ENCODE measurements at regions not wholly inside any gene's neighbourhood (a gene's known extent, or its start where the extent isn't known, plus 50 kb on each side); places are given as distances from the start of the nearest gene placed in this dataset.

DNA sequence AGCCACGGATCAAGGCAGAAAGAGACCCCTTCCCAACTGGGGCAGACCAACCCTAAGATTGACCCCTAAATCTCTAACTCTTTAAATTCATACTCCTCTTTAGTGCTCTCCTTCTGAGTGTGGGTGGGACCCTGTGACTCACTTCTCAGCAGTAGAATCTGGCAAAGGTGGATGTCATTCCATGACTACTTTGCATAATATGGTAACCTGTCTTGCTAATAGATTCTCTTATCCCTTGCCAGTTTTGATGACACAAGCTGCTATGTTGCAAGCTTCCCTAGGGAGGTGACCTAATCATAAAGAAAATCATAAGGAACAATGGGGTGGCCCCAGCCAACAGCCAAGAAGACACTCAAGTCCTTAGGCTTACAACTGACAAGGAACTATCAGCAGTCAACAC is 155.4 kb upstream of the VWC2 start:
- Mint-ChIP-seq H3K4me3 (no peak overlapping the region), H3K36me3 (ENCODE audit: low read depth) (no peaks in the 10 kb centered on the region), H3K27ac (no peak overlapping the region), H3K4me1 (peaks cover 3% of the 10 kb centered on the region), H3K9me3 (no peaks in the 10 kb centered on the region), H3K27me3 (ENCODE audit: insufficient read depth) (no peaks in the 10 kb centered on the region)
- no peaks in the 10 kb centered on the region for H3K36me3 ChIP-seq (ENCODE audit: control insufficient read depth, insufficient read depth, low read length)
- no peak overlapping the region for H3K9ac ChIP-seq (ENCODE audit: extremely low read depth, low read length, poor library complexity, severe bottlenecking)
- H3K9me3 ChIP-seq (ENCODE audit: control insufficient read depth, low read length), result no peaks in the 10 kb centered on the region
- no peak overlapping the region for H3K27ac ChIP-seq (ENCODE audit: low read depth, low read length)
- H3K4me1 ChIP-seq (ENCODE audit: control insufficient read depth, insufficient read depth, low read length), result no peaks in the 10 kb centered on the region
- no peak for DNase-seq
- H3K27me3 ChIP-seq (ENCODE audit: control insufficient read depth, insufficient read depth, low read length, poor library complexity, severe bottlenecking), result no peaks in the 10 kb centered on the region
- TF ChIP-seq, protein P1, sequence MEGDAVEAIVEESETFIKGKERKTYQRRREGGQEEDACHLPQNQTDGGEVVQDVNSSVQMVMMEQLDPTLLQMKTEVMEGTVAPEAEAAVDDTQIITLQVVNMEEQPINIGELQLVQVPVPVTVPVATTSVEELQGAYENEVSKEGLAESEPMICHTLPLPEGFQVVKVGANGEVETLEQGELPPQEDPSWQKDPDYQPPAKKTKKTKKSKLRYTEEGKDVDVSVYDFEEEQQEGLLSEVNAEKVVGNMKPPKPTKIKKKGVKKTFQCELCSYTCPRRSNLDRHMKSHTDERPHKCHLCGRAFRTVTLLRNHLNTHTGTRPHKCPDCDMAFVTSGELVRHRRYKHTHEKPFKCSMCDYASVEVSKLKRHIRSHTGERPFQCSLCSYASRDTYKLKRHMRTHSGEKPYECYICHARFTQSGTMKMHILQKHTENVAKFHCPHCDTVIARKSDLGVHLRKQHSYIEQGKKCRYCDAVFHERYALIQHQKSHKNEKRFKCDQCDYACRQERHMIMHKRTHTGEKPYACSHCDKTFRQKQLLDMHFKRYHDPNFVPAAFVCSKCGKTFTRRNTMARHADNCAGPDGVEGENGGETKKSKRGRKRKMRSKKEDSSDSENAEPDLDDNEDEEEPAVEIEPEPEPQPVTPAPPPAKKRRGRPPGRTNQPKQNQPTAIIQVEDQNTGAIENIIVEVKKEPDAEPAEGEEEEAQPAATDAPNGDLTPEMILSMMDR (conservative IDR thresholded peaks at IDR 0.05), result no peak
- 92% methylated on average over 1 of the region's 1 CpG; no CpG with 5 or more reads in 1 of the 2 experiments for WGBS, 2 experiments (ENCODE audit: insufficient coverage in 1 of 2, insufficient read length in 1 of 2)
- no peak overlapping the region for H3K4me3 ChIP-seq (ENCODE audit: low read length)

DNA sequence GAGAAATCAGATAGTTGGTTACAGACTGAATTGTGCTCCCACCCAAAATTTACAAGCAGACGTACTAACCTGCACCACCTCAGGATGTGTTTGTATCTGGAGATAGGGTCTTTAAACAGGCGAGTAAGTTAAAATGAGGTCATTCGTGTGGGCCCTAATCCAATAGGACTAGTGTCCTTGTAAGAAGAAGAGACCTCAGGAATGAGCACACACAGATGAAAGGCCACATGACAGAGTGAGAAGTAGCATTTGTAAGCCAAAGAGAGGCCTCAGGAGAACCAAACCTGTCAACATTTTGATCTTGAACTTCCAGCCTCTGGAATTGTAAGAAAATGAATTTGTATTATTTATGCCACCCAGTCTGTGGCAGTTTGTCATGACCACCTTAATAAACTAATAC is 149.5 kb upstream of the VWC2 start:
- TF ChIP-seq, protein P1 (conservative IDR thresholded peaks at IDR 0.05), result no peak
- Histone ChIP-seq H3K36me3 (ENCODE audit: control insufficient read depth, insufficient read depth, low read length) (no peaks in the 10 kb centered on the region), H3K27ac (ENCODE audit: low read depth, low read length) (no peak overlapping the region), H3K4me3 (ENCODE audit: low read length) (no peak overlapping the region), H3K27me3 (ENCODE audit: control insufficient read depth, insufficient read depth, low read length, poor library complexity, severe bottlenecking) (no peaks in the 10 kb centered on the region), H3K4me1 (ENCODE audit: control insufficient read depth, insufficient read depth, low read length) (no peaks in the 10 kb centered on the region), H3K9ac (ENCODE audit: extremely low read depth, low read length, poor library complexity, severe bottlenecking) (no peak overlapping the region), H3K9me3 (ENCODE audit: control insufficient read depth, low read length) (no peaks in the 10 kb centered on the region)
- no peaks in the 10 kb centered on the region for H3K9me3 Mint-ChIP-seq
- no peaks in the 10 kb centered on the region for H3K4me1 Mint-ChIP-seq
- H3K27me3 Mint-ChIP-seq (ENCODE audit: insufficient read depth), result no peaks in the 10 kb centered on the region
- H3K36me3 Mint-ChIP-seq (ENCODE audit: low read depth), result no peaks in the 10 kb centered on the region
- H3K27ac Mint-ChIP-seq, result no peak overlapping the region
- WGBS, 2 experiments (ENCODE audit: insufficient coverage in 1 of 2, insufficient read length in 1 of 2), result 81 to 90% methylated on average over 3 of the region's 3 CpGs
- no peak for DNase-seq
- no peak overlapping the region for H3K4me3 Mint-ChIP-seq

DNA sequence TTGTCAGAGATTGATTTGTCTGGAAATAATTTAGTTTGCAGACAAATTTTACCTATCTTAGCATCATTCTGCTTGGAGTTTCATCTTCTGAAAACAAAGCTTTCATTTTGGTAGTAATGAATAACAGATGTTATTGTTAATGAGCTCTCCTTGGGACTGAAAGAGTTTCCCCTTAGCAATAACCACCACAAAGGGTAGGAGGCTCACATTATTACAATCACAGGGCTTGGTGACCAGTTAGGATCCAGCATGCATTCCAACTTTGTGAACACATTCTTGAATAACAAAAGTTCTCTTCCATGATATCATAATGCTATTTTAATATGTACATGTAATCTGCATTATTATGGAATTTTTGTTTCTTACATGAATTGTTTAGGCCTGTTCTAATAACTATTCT is 148.8 kb upstream of the VWC2 start:
- H3K36me3 Mint-ChIP-seq (ENCODE audit: low read depth), result no peaks in the 10 kb centered on the region
- H3K27me3 Mint-ChIP-seq (ENCODE audit: insufficient read depth), result no peaks in the 10 kb centered on the region
- H3K9me3 Mint-ChIP-seq, result no peaks in the 10 kb centered on the region
- Histone ChIP-seq H3K27me3 (ENCODE audit: control insufficient read depth, insufficient read depth, low read length, poor library complexity, severe bottlenecking) (no peaks in the 10 kb centered on the region), H3K4me1 (ENCODE audit: control insufficient read depth, insufficient read depth, low read length) (no peaks in the 10 kb centered on the region), H3K9me3 (ENCODE audit: control insufficient read depth, low read length) (no peaks in the 10 kb centered on the region), H3K4me3 (ENCODE audit: low read length) (no peak overlapping the region), H3K9ac (ENCODE audit: extremely low read depth, low read length, poor library complexity, severe bottlenecking) (no peak overlapping the region), H3K27ac (ENCODE audit: low read depth, low read length) (no peak overlapping the region), H3K36me3 (ENCODE audit: control insufficient read depth, insufficient read depth, low read length) (no peaks in the 10 kb centered on the region)
- H3K4me3 Mint-ChIP-seq, result no peak overlapping the region
- TF ChIP-seq, protein P1 (conservative IDR thresholded peaks at IDR 0.05), result no peak
- no peak for DNase-seq
- H3K27ac Mint-ChIP-seq, result no peak overlapping the region
- no peaks in the 10 kb centered on the region for H3K4me1 Mint-ChIP-seq
